Neural crest cell (in vitro differentiated cells): ENCODE measurements at regions not wholly inside any gene's neighbourhood (a gene's known extent, or its start where the extent isn't known, plus 50 kb on each side); places are given as distances from the start of the nearest gene placed in this dataset.

ENCODE experiments used
- DNase-seq: peaks from one replicate; pipeline ENCODE4 v3.0.0; 2021; ENCODE audit warnings: low read depth, mixed read lengths, low spot score
- H3K27ac Mint-ChIP-seq: one replicate; pipeline ENCODE4 v1.8.0; 2021; ENCODE audit warnings: mild to moderate bottlenecking, mixed read lengths; ENCODE audit not compliant: unreplicated experiment
- H3K27me3 Mint-ChIP-seq: 2 replicates; pipeline ENCODE4 v1.8.0; 2021; ENCODE audit warnings: low read depth, mild to moderate bottlenecking, mixed read lengths
- H3K36me3 Mint-ChIP-seq: 2 replicates; pipeline ENCODE4 v1.8.0; 2021; ENCODE audit warnings: low read depth, mild to moderate bottlenecking, mixed read lengths
- H3K4me1 Mint-ChIP-seq: 2 replicates; pipeline ENCODE4 v1.8.0; 2021; ENCODE audit warnings: mixed read lengths
- H3K4me3 Mint-ChIP-seq: one replicate; pipeline ENCODE4 v1.8.0; 2021; ENCODE audit warnings: mild to moderate bottlenecking, mixed read lengths
- H3K9me3 Mint-ChIP-seq: 2 replicates; pipeline ENCODE4 v1.8.0; 2021; ENCODE audit warnings: mixed read lengths
- TF ChIP-seq, protein P1 (sequence below): fragments of 200-600 bp; sonication (generic); conservative IDR thresholded peaks from 2 replicates; pipeline ENCODE4 v1.5.0; 2021; ENCODE audit warnings: antibody characterized with exemption, mild to moderate bottlenecking

DNA sequence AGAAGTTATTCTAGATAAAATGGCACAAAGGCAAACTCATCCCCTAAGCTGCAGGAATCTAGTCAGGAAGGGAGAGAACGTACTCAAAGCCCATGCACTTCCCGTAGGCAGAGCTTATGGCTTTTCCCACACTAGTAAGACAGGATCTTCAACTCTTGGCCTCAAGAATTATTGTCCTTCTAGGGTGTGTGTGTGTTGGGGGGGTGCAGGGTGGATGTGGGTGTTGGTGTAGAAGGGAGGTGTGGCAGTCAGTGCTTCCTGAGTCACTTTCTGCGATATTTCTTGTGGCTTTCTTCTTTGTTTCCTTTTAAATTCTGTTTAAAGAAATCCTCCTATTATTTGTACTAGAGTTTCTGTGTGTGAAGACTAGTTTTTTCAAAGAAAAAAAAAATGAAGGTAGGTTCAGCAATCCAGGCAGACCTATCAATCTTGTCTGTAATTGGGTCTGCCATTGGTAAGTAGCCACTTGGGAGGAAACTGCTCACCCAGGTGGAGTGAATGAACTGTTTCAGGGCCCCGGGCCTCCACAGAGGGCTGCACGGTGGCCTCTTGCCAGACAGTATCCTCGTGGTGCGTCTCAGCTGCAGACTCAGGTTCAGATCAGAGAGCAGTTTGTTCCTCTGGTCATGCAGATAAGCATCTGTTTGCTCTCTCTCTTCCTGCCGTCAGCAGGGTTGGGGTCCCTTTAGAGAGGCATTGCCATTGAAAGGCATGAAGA is 131.9 kb downstream of the NPR3 start:
- H3K4me1 Mint-ChIP-seq: peaks cover 6% of the 10 kb centered on the region
- H3K4me3 Mint-ChIP-seq: no peak overlapping the region
- no peaks in the 10 kb centered on the region for H3K36me3 Mint-ChIP-seq
- TF ChIP-seq, protein P1, sequence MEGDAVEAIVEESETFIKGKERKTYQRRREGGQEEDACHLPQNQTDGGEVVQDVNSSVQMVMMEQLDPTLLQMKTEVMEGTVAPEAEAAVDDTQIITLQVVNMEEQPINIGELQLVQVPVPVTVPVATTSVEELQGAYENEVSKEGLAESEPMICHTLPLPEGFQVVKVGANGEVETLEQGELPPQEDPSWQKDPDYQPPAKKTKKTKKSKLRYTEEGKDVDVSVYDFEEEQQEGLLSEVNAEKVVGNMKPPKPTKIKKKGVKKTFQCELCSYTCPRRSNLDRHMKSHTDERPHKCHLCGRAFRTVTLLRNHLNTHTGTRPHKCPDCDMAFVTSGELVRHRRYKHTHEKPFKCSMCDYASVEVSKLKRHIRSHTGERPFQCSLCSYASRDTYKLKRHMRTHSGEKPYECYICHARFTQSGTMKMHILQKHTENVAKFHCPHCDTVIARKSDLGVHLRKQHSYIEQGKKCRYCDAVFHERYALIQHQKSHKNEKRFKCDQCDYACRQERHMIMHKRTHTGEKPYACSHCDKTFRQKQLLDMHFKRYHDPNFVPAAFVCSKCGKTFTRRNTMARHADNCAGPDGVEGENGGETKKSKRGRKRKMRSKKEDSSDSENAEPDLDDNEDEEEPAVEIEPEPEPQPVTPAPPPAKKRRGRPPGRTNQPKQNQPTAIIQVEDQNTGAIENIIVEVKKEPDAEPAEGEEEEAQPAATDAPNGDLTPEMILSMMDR: no peak
- H3K9me3 Mint-ChIP-seq: no peaks in the 10 kb centered on the region
- H3K27me3 Mint-ChIP-seq: peaks cover 13% of the 10 kb centered on the region
- H3K27ac Mint-ChIP-seq: no peak overlapping the region
- DNase-seq: no peak

DNA sequence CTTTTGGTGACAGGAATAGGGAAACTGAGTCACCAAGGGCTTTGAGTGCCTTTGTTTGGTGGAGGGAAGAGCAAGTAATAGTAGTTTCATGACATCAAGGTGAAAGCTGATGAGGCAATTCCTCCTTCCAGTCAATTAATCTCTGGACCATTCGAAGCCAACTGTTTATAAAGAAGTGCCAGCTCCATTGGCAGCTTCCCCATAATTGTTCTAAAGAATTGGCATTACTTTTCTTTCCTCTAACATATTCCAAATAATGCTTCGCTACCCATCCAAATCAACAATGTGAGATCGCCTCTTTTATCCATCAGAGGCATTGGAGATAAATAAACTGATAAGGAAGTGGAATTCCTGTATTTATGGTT is 132.4 kb downstream of the NPR3 start:
- H3K27me3 Mint-ChIP-seq: peaks cover 17% of the 10 kb centered on the region
- DNase-seq: no peak

DNA sequence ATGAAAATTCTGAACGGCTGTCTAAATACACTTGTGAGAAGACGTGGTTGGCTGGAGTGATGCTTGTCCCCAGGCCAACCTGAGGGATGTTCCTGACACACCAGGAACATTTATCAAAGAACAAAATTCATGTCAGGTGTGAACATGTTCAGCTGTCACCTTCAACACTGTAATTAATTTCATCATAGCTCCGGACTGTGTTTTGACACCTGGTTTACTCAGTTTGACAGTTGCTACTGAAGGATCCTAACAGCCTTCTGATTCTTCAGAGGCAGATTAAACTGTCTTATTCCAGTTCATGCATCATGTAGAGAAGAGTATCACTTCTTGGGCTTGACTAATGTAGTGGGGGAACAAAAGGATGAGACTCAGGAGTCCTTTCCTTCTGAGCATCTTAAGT is 134.1 kb downstream of the NPR3 start:
- peaks cover 17% of the 10 kb centered on the region for H3K4me1 Mint-ChIP-seq
- no peak overlapping the region for H3K4me3 Mint-ChIP-seq
- peaks cover 33% of the 10 kb centered on the region for H3K27me3 Mint-ChIP-seq
- H3K27ac Mint-ChIP-seq: no peak overlapping the region
- no peak for DNase-seq
- H3K9me3 Mint-ChIP-seq: peaks cover 6% of the 10 kb centered on the region
- no peaks in the 10 kb centered on the region for H3K36me3 Mint-ChIP-seq
- TF ChIP-seq, protein P1: no peak

More for the DNA sequence above, 132.4 kb downstream of the NPR3 start:
- peaks cover 4% of the 10 kb centered on the region for H3K4me1 Mint-ChIP-seq
- peaks cover 2% of the 10 kb centered on the region for H3K9me3 Mint-ChIP-seq
- H3K27ac Mint-ChIP-seq: no peak overlapping the region
- no peak overlapping the region for H3K4me3 Mint-ChIP-seq
- H3K36me3 Mint-ChIP-seq: no peaks in the 10 kb centered on the region
- TF ChIP-seq, protein P1: no peak

DNA sequence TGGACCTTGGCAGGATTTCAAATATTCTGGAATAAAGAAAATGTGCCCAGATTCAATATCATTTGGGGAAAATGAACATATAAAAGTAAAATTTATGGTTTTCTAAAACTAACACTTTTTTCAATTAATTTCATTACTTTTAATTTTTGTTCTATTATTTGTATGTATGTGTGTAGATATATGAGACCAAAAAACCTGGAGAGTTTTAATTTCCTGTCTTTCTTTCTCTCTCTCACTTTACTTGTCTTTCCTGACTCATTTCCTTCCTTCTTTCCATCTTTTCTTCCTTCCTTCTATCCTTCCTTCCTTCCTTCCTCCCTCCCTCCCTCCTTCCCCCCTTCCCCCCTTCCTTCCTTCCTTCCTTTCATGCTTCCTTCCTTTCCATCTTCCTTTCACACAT is 137.0 kb downstream of the NPR3 start:
- peaks cover 6% of the 10 kb centered on the region for H3K9me3 Mint-ChIP-seq

DNA sequence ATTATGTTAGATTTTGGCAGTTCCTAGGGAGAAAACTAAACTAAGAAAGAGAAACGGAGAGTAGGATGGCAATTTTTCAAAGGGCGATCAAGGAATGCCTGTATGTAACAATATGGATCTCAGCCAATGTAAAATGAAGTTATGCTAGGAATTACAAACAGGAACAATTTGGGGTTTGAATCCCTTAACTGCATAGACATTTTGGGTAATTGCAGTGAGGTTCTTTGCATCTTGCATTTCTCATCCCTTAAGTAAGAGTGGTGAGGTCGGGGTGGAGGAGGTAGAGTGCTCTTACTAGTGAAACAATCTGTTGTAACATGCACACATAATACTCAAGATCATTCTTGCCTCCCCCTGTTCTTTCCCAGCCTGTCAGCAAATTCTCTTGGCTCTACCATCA is 137.6 kb downstream of the NPR3 start:
- Mint-ChIP-seq H3K9me3 (peaks cover 6% of the 10 kb centered on the region), H3K27ac (no peak overlapping the region), H3K36me3 (no peaks in the 10 kb centered on the region), H3K27me3 (peaks cover 54% of the 10 kb centered on the region), H3K4me1 (peaks cover 47% of the 10 kb centered on the region), H3K4me3 (no peak overlapping the region)
- TF ChIP-seq, protein P1: no peak
- DNase-seq: no peak

More for the DNA sequence above, 137.0 kb downstream of the NPR3 start:
- H3K36me3 Mint-ChIP-seq: no peaks in the 10 kb centered on the region
- H3K27me3 Mint-ChIP-seq: peaks cover 49% of the 10 kb centered on the region
- H3K4me1 Mint-ChIP-seq: peaks cover 46% of the 10 kb centered on the region
- H3K27ac Mint-ChIP-seq: no peak overlapping the region
- TF ChIP-seq, protein P1: no peak
- DNase-seq: no peak
- no peak overlapping the region for H3K4me3 Mint-ChIP-seq
